ENCODE measurements at regions not wholly inside any gene's neighbourhood (a gene's known extent, or its start where the extent isn't known, plus 50 kb on each side); places are given as distances from the start of the nearest gene placed in this dataset.

DNA sequence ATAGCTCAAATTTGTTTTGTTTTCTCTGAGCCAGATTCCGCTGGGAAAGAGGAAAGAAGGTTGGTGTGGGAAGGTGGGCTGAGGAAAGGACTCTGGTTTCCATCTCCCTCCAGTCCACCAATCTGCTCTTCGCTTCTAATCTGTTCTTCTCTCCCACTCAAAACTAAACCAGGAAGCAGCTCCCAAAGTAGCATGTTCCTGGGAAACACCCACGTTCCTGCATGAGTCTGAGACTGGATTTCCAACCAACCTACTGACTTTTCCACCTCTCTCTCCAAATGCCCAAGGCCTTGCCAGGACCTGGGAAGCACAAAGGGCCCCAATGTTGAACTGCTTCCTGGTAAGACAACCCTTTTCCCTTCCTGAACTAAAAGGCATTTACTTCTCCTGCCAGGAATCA, 110.2 kb downstream of the WT1 start:
- TF ChIP-seq, protein P1, sequence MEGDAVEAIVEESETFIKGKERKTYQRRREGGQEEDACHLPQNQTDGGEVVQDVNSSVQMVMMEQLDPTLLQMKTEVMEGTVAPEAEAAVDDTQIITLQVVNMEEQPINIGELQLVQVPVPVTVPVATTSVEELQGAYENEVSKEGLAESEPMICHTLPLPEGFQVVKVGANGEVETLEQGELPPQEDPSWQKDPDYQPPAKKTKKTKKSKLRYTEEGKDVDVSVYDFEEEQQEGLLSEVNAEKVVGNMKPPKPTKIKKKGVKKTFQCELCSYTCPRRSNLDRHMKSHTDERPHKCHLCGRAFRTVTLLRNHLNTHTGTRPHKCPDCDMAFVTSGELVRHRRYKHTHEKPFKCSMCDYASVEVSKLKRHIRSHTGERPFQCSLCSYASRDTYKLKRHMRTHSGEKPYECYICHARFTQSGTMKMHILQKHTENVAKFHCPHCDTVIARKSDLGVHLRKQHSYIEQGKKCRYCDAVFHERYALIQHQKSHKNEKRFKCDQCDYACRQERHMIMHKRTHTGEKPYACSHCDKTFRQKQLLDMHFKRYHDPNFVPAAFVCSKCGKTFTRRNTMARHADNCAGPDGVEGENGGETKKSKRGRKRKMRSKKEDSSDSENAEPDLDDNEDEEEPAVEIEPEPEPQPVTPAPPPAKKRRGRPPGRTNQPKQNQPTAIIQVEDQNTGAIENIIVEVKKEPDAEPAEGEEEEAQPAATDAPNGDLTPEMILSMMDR (conservative IDR thresholded peaks at IDR 0.05; ENCODE audit: low read depth, low read length) = no peak
- TF ChIP-seq MAFK (IDR thresholded peaks at IDR 0.05; ENCODE audit: low read depth, low read length) (no peak), FOS (IDR thresholded peaks at IDR 0.05; ENCODE audit: low read depth, low read length) (no peak), POLR2A (IDR thresholded peaks at IDR 0.05; ENCODE audit: low read depth, low read length) (no peak), BHLHE40 (IDR thresholded peaks at IDR 0.05; ENCODE audit: low read depth, low read length) (no peak), NFE2L2 (IDR thresholded peaks at IDR 0.05; ENCODE audit: low read depth, low read length) (no peak), RCOR1 (IDR thresholded peaks at IDR 0.05; ENCODE audit: insufficient replicate concordance, low read length) (no peak), RAD21 (IDR thresholded peaks at IDR 0.05; ENCODE audit: low read length) (no peak), CHD1 (IDR thresholded peaks at IDR 0.05; ENCODE audit: low read depth, low read length) (no peak), MXI1 (IDR thresholded peaks at IDR 0.05; ENCODE audit: borderline replicate concordance, low read depth, low read length) (no peak), RFX5 (IDR thresholded peaks at IDR 0.05; ENCODE audit: low read depth, low read length) (no peak), CEBPB (IDR thresholded peaks at IDR 0.05; ENCODE audit: low read depth, low read length) (no peak)
- TF ChIP-seq, protein P2, sequence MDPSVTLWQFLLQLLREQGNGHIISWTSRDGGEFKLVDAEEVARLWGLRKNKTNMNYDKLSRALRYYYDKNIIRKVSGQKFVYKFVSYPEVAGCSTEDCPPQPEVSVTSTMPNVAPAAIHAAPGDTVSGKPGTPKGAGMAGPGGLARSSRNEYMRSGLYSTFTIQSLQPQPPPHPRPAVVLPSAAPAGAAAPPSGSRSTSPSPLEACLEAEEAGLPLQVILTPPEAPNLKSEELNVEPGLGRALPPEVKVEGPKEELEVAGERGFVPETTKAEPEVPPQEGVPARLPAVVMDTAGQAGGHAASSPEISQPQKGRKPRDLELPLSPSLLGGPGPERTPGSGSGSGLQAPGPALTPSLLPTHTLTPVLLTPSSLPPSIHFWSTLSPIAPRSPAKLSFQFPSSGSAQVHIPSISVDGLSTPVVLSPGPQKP (IDR thresholded peaks at IDR 0.05; ENCODE audit: borderline replicate concordance, low read depth, low read length) = no peak

Measured in IMR-90 (cell line).